ENCODE measurements at regions not wholly inside any gene's neighbourhood (a gene's known extent, or its start where the extent isn't known, plus 50 kb on each side); places are given as distances from the start of the nearest gene placed in this dataset.

DNA sequence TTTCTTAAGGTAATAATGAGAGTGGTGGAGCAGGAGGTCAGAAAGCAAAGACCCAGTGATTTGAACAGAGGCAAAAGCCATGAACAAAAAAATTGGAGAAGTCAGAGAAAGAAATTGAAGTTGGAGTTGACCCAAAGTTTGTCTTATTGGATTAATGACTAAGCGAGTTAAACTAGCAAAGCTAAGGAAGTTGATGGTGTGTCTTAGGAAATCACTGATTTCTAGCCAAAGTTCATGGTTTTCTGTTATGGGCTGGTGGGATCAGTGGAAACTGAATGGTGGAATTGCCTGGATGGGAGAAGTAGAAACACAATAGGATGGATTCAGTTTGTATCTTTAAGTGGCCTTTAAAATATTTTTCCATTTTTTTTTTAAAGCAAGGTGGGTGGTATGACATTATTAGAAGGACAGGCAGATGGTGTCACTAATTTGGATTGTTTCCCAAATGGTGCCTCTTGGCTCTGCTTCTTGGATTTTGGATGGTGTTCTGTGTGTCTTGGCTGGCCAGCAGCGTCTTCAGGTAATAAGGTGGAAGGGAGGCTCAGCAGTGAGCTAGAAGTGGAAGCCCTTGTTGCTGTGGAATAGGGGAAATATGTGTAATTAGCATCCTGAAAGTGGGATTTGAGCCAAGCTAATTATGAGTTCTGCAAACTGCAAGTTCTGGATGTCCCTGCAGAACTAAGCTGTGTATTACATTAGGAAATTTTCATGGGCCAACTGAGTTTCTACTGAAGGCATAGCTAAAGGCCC, 302.9 kb downstream of the LMO7 start:
- ChIA-PET POLR2A (ENCODE audit: unreplicated experiment) (no interaction called here), CTCF (interaction anchor here (0.6 kb wide), 1 partner anchor 54 kb away, joined by 3 read pairs; no protein-coding TSS in a partner anchor)
- intact Hi-C loops (cut with micrococcal nuclease; ENCODE audit: unreplicated experiment), result no loop called here
- H3K4me1 ChIP-seq (replicated peaks; ENCODE audit: insufficient read depth), result 0 out of 2 replicates have a peak, but pooled peaks cover 13% of the 10 kb centered on the region
- H4K20me1 ChIP-seq (ENCODE audit: insufficient read depth), result no peaks in the 10 kb centered on the region
- no peaks in the 10 kb centered on the region for H3K36me3 ChIP-seq (ENCODE audit: low read depth)
- no peak for TF ChIP-seq EZH2 (IDR thresholded peaks at IDR 0.05; ENCODE audit: low read depth)
- TF ChIP-seq, protein P1, sequence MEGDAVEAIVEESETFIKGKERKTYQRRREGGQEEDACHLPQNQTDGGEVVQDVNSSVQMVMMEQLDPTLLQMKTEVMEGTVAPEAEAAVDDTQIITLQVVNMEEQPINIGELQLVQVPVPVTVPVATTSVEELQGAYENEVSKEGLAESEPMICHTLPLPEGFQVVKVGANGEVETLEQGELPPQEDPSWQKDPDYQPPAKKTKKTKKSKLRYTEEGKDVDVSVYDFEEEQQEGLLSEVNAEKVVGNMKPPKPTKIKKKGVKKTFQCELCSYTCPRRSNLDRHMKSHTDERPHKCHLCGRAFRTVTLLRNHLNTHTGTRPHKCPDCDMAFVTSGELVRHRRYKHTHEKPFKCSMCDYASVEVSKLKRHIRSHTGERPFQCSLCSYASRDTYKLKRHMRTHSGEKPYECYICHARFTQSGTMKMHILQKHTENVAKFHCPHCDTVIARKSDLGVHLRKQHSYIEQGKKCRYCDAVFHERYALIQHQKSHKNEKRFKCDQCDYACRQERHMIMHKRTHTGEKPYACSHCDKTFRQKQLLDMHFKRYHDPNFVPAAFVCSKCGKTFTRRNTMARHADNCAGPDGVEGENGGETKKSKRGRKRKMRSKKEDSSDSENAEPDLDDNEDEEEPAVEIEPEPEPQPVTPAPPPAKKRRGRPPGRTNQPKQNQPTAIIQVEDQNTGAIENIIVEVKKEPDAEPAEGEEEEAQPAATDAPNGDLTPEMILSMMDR (conservative IDR thresholded peaks at IDR 0.05), result no peak
- no peaks in the 10 kb centered on the region for H3K9me2 ChIP-seq (ENCODE audit: insufficient read depth)
- no peak overlapping the region for H3K4me3 ChIP-seq
- H3K79me2 ChIP-seq (ENCODE audit: low read depth), result no peaks in the 10 kb centered on the region
- no peaks in the 10 kb centered on the region for H3K9me3 ChIP-seq (ENCODE audit: insufficient read depth, low read depth)
- no peak overlapping the region for H3K27ac ChIP-seq
- H3K4me2 ChIP-seq, result no peak overlapping the region
- H2AFZ ChIP-seq, result no peak overlapping the region
- DNase-seq, result no peak
- H3F3A ChIP-seq (ENCODE audit: insufficient read depth, low read depth), result no peaks in the 10 kb centered on the region
- H3K27me3 ChIP-seq (ENCODE audit: insufficient read depth, low read depth), result no peaks in the 10 kb centered on the region
- BruUV-seq (replicated peaks), result no TSS peak

DNA sequence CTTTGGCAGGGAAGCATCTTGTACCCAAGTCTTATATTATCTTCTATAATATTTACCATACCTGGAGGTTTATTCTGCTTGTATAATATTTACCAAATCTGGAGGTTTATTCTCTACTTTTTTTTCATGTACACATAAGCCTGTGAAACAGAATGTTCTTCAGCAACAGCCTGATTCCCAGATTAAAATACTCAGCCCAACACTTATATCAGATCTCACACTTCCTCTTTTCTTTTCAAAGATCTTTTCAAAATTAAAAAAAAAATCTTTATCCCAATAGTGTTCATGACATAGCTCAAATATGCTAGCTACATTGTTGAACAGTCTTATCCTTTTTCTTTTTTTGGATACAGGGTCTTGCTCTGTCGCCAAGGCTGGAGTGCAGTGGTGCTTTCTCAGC, 300.7 kb downstream of the LMO7 start:
- Histone ChIP-seq H3K36me3 (ENCODE audit: low read depth) (no peaks in the 10 kb centered on the region), H3K9me3 (ENCODE audit: insufficient read depth, low read depth) (no peaks in the 10 kb centered on the region), H3K9me2 (ENCODE audit: insufficient read depth) (no peaks in the 10 kb centered on the region), H3K4me2 (no peak overlapping the region), H3K27me3 (ENCODE audit: insufficient read depth, low read depth) (no peaks in the 10 kb centered on the region), H4K20me1 (ENCODE audit: insufficient read depth) (no peaks in the 10 kb centered on the region), H3K4me1 (replicated peaks; ENCODE audit: insufficient read depth) (0 out of 2 replicates have a peak, but pooled peaks cover 13% of the 10 kb centered on the region), H3K4me3 (no peak overlapping the region), H3K79me2 (ENCODE audit: low read depth) (no peaks in the 10 kb centered on the region), H3K27ac (no peak overlapping the region), H3F3A (ENCODE audit: insufficient read depth, low read depth) (no peaks in the 10 kb centered on the region), H2AFZ (no peak overlapping the region)
- BruUV-seq (replicated peaks), result no TSS peak
- TF ChIP-seq, protein P1 (conservative IDR thresholded peaks at IDR 0.05), result no peak
- no peak for TF ChIP-seq EZH2 (IDR thresholded peaks at IDR 0.05; ENCODE audit: low read depth)
- intact Hi-C loops (cut with micrococcal nuclease; ENCODE audit: unreplicated experiment), result no loop called here
- no peak for DNase-seq
- CTCF ChIA-PET, result interaction anchor here (0.7 kb wide), 1 partner anchor 898 kb away, joined by 3 read pairs; no protein-coding TSS in a partner anchor
- POLR2A ChIA-PET (ENCODE audit: unreplicated experiment), result interaction anchor here (0.5 kb wide), 1 partner anchor 301 kb away, joined by 4 read pairs; no protein-coding TSS in a partner anchor

DNA sequence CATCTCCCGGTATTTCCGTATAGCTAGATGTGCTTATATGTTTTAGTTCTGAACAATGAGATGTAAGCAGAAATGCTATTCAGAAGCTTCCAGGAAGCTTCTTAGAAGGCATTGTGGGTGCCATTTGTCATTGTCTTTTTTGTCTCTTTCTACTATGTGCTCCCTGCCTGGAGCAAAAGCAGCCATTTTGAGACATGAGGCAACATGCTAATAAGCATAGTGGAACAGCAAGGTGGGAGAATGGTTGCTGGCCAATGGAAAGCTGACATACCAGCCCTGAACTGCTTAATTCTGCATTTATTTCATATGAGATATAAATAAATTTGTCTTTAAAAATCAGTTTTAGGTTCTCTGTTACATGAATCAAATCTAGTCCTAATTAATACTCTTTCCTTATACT, 299.7 kb downstream of the LMO7 start:
- H3K9me3 ChIP-seq (ENCODE audit: insufficient read depth, low read depth), result no peaks in the 10 kb centered on the region
- intact Hi-C loops (cut with micrococcal nuclease; ENCODE audit: unreplicated experiment), result no loop called here
- H4K20me1 ChIP-seq (ENCODE audit: insufficient read depth), result no peaks in the 10 kb centered on the region
- BruUV-seq (replicated peaks), result no TSS peak
- TF ChIP-seq, protein P1 (conservative IDR thresholded peaks at IDR 0.05), result no peak
- TF ChIP-seq EZH2 (IDR thresholded peaks at IDR 0.05; ENCODE audit: low read depth), result no peak
- H3K4me2 ChIP-seq, result no peak overlapping the region
- H3F3A ChIP-seq (ENCODE audit: insufficient read depth, low read depth), result no peaks in the 10 kb centered on the region
- no peak for DNase-seq
- CTCF ChIA-PET, result no interaction called here
- POLR2A ChIA-PET (ENCODE audit: unreplicated experiment), result no interaction called here
- no peak overlapping the region for H2AFZ ChIP-seq
- no peak overlapping the region for H3K4me3 ChIP-seq
- H3K4me1 ChIP-seq (replicated peaks; ENCODE audit: insufficient read depth), result 0 out of 2 replicates have a peak, but pooled peaks cover 13% of the 10 kb centered on the region
- no peaks in the 10 kb centered on the region for H3K27me3 ChIP-seq (ENCODE audit: insufficient read depth, low read depth)
- H3K27ac ChIP-seq, result no peak overlapping the region
- no peaks in the 10 kb centered on the region for H3K36me3 ChIP-seq (ENCODE audit: low read depth)
- H3K9me2 ChIP-seq (ENCODE audit: insufficient read depth), result no peaks in the 10 kb centered on the region
- no peaks in the 10 kb centered on the region for H3K79me2 ChIP-seq (ENCODE audit: low read depth)
